GM19468 (cell line): ENCODE measurements at regions not wholly inside any gene's neighbourhood (a gene's known extent, or its start where the extent isn't known, plus 50 kb on each side); places are given as distances from the start of the nearest gene placed in this dataset.
"Not testable (repeated sequence)": the region's sequence is repeated elsewhere in the genome, so short reads cannot be mapped to it uniquely, and the experiment has no call there.

Source experiments
- ATAC-seq: cut with Tn5 transposase; IDR thresholded peaks from one replicate; pipeline ENCODE4 v1.9.1; 2021; ENCODE audit warnings: mild to moderate bottlenecking, moderate library complexity, moderate number of reproducible peaks; ENCODE audit not compliant: unreplicated experiment; ENCODE audit errors: extremely low read depth

DNA sequence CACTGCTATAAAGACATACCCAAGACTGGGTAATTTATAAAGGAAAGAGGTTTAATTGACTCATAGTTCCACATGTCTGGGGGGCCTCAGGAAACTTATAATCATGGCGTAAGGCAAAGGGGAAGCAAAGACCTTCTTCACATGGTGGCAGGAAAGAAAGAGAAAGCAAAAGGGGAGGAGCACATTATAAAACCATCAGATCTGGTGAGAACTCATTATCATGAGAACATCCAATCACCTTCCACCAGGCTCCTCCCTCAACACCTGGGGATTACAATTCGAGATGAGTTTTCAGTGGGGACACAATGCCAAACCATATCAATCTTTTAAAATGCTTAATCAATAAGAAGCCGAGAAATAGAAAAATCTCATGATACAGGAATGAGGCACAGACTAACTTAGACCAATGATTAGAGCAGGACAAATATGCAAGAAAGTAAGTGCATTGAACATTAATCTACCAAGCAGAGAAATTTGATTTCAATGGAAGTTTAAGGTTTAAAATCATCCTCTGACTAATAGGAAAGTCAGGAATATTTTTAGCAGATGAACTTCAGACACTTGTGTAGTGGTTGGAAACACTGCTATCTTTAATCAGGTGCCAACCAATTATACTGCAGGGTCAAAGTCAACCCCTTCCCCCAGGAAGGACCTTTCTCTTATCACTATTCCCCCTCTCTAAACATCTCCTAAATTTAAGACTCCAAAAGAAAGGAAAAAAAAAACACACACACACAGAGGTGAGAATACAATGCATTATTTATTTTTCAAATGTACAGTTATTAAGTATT is 259.2 kb downstream of the IRS1 start:
- no peak for ATAC-seq

DNA sequence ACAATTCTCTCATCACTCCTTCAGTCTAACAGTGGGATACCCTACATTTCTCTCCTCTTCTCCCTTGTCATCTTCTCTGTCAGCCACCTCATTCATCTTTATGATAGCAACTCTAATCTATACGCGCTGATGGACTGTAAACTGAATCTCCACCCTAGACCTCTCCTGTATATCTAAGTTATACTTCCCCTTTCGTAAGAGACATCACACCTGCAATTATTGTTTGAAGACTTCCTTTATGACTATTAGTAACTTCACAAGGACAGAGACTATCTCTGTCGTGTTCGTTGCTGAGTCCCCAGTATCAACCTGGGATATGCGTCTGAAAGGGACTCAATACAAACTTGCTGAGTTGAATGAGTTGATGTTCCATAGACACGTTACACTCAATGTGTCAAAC is 263.2 kb downstream of the IRS1 start:
- ATAC-seq = no peak

DNA sequence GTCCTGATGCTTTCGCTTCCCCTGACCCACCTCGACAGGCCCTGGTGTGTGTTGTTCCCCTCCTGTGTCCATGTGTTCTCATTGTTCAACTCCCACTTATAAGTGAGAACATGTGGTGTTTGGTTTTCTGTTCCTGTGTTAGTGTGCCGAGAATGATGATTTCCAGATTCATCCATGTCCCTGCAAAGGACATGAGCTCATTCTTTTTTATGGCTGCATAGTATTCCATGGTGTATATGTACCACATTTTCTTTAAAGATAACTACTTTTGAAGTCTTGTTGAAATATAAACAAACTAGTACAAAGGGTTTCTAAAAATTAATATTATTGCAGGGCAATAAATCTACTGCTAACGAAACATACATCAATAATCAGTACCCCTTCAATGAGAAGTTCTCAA is 266.6 kb downstream of the IRS1 start:
- not testable (repeated sequence) for ATAC-seq

DNA sequence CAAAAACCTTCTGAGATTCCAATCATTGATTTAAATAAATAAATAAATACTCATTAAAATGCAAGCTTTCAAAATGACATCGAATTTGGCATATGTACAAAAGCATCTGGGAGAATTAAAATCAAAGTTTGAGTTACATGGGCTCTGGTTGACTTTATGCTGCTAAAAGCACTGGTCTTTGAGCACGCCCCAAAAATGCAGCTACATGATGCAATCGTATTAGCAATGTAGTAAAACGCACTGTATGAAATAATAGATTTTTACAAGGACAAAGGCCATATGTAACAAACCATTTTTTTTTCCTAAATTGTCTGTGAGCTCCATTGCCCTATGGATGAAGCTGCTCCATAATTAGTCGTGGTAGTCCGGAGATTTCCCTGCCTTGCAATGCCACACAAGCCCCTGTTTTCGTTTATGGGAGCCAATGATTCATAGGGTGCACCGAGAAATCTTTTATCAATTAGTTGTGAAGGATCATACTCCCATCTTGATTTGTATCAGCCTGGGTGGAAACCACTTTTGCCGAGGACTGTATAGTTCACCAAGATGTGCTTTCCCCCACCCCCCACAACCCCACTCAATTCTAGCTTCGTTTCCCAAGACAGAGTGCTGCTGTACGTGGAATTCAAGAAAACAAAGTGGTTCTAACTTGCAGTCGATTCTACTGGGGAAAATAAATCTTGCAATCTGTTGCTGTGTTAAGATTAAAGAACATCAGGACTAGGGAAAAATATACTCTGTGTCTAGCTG is 268.4 kb downstream of the IRS1 start:
- ATAC-seq = no peak

DNA sequence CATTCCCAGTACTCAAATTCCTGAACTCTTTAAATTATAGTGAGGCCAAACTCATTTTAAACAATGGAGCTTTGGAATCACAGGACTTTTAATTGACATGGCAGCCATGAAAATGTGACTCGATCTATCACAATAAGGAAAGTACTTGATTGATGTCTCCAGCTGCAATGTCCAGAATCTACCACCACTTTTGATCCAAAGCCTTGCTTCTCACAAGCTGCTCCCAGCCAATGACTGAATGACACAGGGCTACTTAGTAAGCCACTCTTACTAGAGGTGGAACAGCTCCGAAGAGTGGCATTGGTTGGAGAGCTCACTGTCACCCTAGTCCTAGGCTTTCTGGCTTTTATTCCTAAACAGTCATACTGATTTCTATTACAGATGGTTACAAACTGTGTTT is 270.1 kb downstream of the IRS1 start:
- no peak for ATAC-seq

DNA sequence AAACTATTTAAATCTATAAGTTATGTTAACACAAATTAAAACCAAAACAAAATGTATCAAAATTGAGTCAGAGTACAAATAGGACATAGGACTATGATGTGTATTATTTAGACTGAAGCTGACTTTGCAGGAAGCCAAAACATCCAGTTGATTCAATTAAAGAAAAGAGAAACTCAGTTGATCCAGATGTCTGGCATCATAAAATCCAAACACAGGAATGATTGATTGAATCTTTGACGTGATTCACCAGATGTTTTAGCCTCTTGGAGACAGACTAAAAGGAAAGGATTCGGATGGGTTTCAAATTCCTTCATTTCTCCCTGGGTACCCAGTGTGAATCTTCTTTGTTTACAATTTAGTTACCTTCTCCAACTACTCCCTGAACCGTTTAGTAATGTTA is 272.9 kb downstream of the IRS1 start:
- ATAC-seq = no peak

DNA sequence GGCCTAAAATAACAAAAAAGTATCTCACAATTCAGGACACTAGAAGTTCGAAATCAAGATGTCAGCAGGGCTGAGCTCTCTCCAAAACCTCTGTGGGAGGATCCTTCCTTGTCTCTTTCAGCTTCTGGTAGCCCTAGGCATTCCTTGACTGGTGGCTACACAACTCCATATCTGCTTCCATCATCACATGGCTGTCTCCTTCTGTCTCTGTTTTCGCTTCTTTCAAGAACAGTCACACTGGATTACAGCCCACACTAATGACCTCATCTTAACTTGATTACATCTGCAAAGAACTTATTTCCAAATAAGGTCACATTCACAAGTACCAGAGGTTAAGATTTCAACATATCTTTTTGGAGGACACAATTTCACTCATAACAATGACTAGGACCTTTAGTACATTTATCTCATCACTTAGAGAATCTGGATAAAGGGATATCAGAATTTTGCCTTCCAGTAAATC is 275.2 kb downstream of the IRS1 start:
- no peak for ATAC-seq

DNA sequence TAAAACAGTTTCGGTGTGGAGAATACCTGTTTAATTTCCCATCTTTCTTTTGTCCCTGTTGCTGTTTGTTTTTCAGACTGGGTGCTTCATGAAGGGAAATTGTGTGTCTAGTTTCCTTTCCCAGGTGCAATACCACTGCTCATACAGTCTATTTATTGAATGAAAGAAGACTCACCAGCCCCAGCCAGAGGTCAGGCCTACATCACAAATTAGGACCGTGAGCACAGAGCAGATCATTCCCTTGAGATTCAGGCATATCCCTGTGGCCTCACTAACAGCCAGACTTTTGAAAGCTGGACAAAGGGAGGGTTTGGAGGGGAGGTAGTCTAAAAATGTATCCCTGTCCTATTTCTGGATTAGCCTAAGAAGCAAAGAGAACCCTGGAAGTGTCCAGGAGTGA is 278.9 kb downstream of the IRS1 start:
- no peak for ATAC-seq

DNA sequence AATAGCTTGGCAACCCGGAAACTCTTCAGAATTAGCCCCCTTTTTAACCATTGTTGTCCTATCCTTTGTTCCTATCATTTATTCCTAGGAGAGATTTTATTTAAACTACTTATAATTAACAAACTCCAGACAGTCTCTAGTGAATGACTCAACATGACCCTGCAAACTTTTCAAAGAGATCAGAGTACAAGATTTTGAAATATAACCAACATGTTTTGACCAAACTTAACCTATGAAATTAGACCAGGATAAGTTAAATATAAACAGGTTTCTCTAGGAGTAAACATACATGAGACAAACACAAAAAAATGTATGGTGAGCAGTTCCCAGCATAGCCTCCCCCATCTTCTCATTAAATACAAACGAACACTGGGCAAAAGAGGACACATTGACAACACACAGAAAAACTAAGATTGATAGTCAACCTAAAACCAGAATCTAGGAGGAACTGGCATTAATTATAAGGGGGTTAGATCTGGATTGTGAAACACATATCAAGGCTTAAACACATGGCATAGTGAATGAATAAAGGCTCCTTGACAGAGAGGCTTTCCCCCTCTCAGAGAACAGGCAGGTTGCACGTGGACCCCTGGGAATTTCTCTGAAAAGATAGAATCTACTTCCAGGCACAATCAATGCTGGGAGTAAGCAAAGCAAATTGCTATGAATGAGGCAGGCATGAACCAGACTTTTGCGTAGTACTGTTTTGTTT is 284.1 kb downstream of the IRS1 start:
- ATAC-seq = no peak

DNA sequence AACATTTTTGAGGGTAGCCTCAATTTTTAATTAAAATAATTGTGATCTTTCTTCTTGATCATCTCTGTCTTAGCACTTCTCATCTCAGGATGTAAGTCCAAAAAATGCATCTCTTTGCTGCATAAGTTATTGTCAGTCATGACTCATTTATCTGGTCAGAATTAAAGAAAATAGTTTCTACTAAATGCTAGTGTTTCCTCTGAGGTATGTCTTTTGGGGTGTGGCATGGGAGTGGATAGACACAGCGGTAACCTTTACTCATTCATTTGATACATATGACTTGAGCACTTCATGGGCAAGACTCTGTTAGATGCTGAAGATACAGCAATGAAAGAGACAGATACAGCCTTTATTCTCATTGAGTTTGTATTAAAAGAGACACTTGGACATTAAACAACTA is 284.7 kb downstream of the IRS1 start:
- ATAC-seq = no peak

DNA sequence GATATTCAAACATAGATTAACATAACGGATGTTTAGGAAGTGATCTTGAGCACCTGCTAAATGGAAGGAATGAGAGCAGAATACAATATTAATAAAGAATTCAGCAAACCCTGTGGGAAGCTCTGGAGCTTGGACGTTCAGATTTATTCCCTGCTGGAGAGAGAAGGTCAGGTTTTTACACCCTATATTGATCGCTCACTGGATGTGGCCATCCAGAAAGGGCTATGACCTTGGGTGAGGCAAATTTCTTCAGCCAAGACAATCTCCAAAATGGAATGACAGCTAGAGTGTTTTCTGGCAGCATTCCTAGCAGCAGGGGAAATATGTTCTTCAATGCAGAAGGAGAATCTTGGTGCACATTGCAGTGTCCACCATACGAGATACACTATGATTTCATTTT is 288.3 kb downstream of the IRS1 start:
- no peak for ATAC-seq

DNA sequence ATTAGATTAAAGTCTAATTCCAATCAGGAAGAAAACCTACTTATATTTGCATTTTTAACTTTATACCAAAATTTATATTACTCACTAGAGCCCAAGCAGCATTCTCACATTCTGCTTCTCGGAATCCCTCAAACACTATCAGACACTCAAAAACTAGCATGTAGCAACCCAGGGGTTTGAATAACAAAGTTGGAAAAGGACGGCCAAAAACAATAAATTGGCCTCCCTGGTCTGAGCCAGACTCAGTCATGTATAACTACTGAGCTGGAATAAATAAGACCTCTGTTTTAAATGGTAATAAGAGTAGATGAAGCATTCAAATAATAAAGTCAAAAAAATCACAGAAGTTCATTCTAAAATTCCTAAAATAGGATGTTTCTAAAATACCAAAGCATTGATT is 290.9 kb downstream of the IRS1 start:
- ATAC-seq = no peak

DNA sequence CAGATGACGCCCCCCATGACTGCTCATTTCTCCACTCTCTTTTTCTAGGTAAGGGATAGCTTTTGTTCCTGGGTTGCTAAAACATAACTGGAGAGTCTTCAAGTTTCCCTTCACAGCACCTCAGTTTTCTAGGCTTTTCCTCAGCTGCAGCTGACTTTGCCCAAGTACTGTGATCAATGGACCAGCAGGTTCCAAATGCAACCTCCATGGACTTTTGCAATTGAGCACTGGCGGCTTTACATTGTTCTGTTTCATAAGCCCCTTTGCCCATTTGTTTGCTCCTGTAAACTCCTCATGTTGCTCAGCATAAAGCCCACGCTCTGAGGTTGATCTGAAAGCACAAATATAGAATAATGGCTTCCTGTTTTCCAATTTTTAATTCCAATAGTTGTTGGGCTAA is 291.6 kb downstream of the IRS1 start:
- no peak for ATAC-seq

DNA sequence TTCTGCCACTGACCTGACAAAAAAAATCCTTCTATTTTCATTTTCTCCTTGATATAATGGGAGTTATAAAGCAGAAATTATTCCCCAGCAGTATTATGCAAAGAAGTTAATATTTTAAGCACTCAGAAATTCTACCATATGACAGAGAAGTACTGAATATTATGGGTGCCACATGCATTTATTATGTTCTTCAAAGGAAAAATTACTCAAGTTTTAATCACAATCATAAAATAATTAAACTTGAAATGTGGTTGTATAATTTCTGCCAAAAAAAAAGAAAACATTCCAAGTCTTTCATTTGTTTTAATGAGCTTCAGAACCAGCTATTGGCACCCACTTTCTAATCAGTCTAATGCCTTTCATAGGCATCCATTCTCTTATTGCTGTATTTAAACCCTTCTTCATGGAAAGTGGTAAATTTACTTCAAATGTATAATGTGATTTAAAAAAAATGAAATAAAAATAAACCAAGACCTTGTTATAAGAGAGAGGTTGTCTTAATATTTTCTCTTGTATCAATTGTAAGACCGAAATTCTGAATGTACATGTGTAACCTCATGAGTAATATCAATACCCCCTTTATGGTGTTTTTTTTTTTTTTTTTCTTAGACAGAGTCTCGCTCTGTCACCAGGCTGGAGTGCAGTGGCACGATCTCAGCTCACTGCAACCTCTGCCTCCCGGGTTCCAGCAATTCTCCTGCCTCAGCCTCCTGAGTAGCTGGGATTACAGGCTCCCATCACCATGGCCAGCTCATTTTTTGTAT is 302.3 kb downstream of the IRS1 start:
- ATAC-seq = no peak

DNA sequence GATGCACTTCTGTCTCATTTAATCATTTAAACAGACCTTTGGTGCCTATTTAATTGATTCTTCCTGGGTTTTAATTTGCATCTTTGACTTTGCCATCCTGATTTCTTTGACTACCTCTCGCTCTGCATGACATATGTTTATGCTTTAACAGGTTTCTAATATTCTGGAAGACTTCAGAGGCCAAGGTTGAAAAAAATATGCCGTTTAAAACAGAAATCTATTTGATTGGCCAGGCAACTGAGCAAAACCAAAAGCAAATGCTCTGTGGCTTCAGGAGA is 303.4 kb downstream of the IRS1 start:
- no peak for ATAC-seq

DNA sequence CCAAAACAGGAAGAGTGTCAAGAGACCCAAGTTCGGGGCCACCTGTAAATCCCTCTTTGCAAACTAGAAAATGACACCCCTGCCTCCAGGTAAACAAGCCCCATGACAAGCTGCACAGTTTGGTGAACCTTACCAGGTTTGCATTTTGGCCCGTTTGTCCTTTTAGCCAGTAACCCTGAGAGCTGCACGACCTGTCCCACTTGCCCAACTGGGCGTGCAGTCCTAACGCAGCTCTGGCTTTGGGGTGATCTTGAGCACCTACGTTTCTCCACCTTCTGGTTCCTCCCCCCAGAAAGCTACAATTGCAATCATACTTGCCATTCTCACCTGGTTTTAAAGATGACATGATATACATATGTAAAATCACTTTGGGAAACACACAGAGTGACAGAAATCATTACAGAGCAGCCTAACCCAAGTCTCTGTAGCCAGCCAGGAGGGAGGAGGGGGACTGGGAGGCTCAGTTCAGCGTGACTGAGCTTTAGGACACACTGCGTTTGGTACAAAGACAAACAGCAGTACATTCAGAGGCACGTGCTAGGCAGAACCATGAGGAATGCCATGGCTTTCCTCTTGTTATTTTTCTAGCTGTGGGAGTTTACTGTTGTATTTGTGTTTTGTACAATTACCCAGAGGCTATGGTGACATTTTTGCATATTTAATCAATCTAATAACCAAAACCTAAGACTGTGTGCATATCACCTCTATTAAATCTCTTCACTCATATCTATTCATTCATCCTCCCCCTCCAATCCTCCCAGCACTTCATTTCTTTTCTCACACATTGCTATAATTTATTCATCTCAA is 304.0 kb downstream of the IRS1 start:
- no peak for ATAC-seq

DNA sequence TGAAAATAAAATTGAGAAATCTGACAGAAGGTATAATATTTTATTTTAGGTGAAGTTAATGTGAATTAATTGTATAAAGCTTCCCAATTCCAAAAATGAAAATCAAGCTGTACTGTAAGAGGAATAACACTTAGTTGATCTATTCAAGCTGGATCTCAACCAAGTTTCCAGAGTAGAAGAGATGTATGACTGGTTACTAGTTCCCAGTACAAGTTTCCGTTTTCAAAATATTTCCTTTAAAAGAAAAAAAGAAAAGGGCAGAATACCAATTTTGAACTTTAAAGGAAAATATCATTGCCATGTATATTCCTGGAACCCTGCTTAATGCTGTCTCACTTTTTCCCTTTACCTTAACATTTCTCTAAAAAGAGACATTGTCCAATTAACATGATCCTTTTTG is 308.5 kb downstream of the IRS1 start:
- ATAC-seq = no peak

DNA sequence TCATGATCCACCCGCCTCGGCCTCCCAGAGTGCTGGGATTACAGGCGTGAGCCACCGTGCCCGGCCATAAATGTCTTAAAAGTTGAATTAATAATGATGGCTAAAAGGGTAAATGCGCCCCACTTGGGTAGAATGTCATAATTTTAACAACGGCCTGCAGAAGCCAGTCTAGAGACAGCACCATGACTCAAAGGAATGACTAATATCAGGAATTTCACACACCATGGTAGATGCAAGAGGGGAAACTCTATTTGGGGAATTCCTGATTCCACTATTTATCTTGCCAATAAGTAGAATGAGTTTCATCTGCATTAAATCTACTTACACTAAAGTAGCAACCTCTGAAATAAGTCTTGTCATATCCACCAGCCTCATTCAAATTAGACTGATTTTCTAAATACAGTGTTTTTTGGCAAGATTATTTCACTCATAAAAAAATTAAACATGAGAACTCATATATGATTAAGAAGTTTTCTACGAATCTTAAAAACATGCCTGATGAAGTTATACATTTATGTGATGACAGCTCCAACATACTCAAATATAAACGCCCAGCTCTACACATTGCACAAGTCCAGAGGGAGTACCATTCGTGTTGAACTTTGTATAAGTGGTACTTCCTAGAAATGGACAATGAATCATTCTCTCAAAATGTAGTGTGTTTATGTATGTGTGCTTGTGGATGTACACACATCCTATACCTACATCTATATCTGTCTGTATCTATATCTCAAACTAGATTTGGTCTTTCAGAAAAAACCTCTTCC is 309.7 kb downstream of the IRS1 start:
- ATAC-seq = no peak

DNA sequence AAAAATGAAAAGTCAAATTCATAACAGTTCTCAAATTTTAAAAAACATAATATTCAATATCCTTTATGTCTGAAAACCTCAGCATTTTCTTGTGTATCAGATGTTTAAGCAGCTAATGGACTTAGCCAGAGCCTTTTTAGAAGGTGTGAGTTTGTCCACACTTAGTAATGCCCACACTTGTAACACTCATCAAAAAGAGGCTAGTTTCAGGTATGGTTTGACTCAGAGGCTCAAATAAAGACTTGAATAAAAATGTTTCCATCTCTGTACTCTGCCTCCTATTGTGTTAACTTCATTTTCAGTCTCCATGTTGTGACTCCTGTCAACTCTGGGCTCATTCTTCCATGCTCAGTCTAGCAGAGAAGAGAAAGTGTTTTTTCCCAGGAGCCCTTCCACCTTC is 311.6 kb downstream of the IRS1 start:
- ATAC-seq = no peak
